Type B pancreatic cell (in vitro differentiated cells): ENCODE measurements at regions not wholly inside any gene's neighbourhood (a gene's known extent, or its start where the extent isn't known, plus 50 kb on each side); places are given as distances from the start of the nearest gene placed in this dataset.

Experiments
- DNase-seq: peaks from one replicate; pipeline ENCODE4 v3.0.0; 2021; ENCODE audit warnings: mixed read lengths; ENCODE audit not compliant: unreplicated experiment; ENCODE audit errors: extremely low spot score
- H3K27ac Mint-ChIP-seq: 2 replicates; pipeline ENCODE4 v1.8.0; 2021; ENCODE audit warnings: mild to moderate bottlenecking, mixed read lengths
- H3K27me3 Mint-ChIP-seq: 2 replicates; pipeline ENCODE4 v1.8.0; 2021; ENCODE audit warnings: mixed read lengths
- H3K36me3 Mint-ChIP-seq: 2 replicates; pipeline ENCODE4 v1.8.0; 2021; ENCODE audit warnings: mixed read lengths
- H3K4me1 Mint-ChIP-seq: one replicate; pipeline ENCODE4 v1.8.0; 2021; ENCODE audit warnings: mixed read lengths; ENCODE audit not compliant: unreplicated experiment
- H3K4me3 Mint-ChIP-seq: 2 replicates; pipeline ENCODE4 v1.8.0; 2021; ENCODE audit warnings: mild to moderate bottlenecking, mixed read lengths
- H3K9me3 Mint-ChIP-seq: 2 replicates; pipeline ENCODE4 v1.8.0; 2021; ENCODE audit warnings: mixed read lengths
- CTCF ChIP-seq: fragments of 200-600 bp; sonication (generic); conservative IDR thresholded peaks from 2 replicates; pipeline ENCODE4 v1.5.0; 2021; ENCODE audit warnings: antibody characterized with exemption, mild to moderate bottlenecking

GRCh38 chr10:75288140-75288711 lies 52.5 kb upstream of the COMTD1 start:
- Mint-ChIP-seq H3K4me3 (no peak overlapping the region), H3K27ac (no peak overlapping the region), H3K27me3 (peaks cover 20% of the 10 kb centered on the region), H3K9me3 (peaks cover 25% of the 10 kb centered on the region), H3K4me1 (peaks cover 37% of the 10 kb centered on the region), H3K36me3 (peaks cover 4% of the 10 kb centered on the region)
- DNase-seq: peak; percentile 60
- TF ChIP-seq CTCF: no peak

GRCh38 chr10:75287697-75288096 lies 51.9 kb upstream of the COMTD1 start:
- TF ChIP-seq CTCF: no peak
- peak; percentile 39 for DNase-seq
- H3K4me1 Mint-ChIP-seq: peaks cover 42% of the 10 kb centered on the region
- peaks cover 25% of the 10 kb centered on the region for H3K9me3 Mint-ChIP-seq
- H3K27me3 Mint-ChIP-seq: peaks cover 20% of the 10 kb centered on the region
- peaks cover 4% of the 10 kb centered on the region for H3K36me3 Mint-ChIP-seq
- H3K4me3 Mint-ChIP-seq: no peak overlapping the region
- H3K27ac Mint-ChIP-seq: no peak overlapping the region

DNA sequence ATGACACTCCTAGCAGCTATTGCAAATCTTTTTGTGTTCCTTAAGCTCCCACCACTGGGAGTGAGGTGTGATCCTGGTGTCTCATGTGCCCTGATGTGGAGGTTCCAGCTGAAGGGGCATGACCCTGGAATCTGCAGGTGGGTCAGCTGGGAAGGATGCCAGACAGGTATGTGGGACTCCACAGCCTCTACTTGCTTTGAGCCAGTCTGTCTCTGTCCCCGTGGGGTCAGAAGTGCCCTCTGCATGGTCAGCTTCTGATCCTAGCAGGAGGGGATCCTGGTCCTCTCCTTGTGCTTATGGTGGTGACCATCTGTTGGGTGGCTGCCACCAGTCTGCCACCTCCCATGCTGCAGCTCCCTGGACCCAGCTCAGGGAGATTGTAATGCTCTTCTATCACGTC lies 51.1 kb upstream of the COMTD1 start:
- H3K27ac Mint-ChIP-seq: no peak overlapping the region

More for the DNA sequence above, 51.1 kb upstream of the COMTD1 start:
- Mint-ChIP-seq H3K27me3 (peaks cover 20% of the 10 kb centered on the region), H3K4me3 (no peak overlapping the region), H3K36me3 (peaks cover 4% of the 10 kb centered on the region), H3K4me1 (peaks cover 48% of the 10 kb centered on the region), H3K9me3 (peaks cover 25% of the 10 kb centered on the region)
- peak; percentile 49 for DNase-seq
- no peak for TF ChIP-seq CTCF
